SK-MEL-5 (cell line): ENCODE measurements at regions not wholly inside any gene's neighbourhood (a gene's known extent, or its start where the extent isn't known, plus 50 kb on each side); places are given as distances from the start of the nearest gene placed in this dataset.
"Not testable (repeated sequence)": the region's sequence is repeated elsewhere in the genome, so short reads cannot be mapped to it uniquely, and the experiment has no call there.

Experiments
- DNase-seq: peaks from one replicate; pipeline ENCODE4 v3.0.0-alpha.2; 2016; ENCODE audit warnings: low read depth, low spot score
- in situ Hi-C: cut with HindIII; loops from 2 replicates; pipeline ENCODE4 v1.10.0; 2016; ENCODE audit warnings: low sequenced_read_pairs, high pct_unique_total_duplicates, low pct_unique_long_range_greater_than_20kb

DNA sequence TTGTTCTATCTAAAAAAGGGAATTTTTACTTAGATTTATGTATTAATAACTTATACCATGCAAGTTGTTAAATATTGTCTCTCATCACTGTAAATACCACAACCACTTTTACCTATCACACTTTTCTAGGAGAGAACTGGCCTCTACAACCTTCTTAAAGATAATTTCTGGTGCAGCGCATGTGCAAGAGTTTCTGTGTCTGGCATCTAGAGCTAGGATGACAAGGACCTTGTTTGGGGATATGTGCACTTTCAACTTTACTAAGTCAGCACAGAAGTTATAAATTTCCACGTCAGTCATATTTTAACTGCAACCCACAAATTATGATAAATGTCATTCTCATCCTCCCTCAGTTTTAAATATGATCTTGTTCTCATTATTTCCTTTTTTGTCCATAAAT lies 156.9 kb upstream of the ADCY1 start:
- no peak for DNase-seq
- in situ Hi-C loops: no loop called here

DNA sequence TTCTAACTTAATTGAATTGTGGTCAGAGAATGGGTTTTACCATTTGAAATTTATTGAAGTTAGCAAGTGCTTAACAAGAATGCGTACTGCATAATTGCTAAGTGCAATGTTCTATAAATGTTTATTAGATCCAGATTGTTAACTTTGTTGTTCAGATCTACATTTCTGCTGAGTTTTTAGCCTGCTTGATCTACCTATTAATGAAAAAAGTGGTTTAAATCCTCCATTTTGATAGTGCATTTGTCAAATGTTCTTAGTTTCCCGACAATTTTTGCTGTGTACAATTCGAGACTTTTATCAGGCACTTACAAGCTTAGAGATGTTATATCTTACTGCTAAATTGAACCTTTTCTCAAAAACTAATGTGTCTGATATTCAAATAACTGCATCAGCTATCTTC lies 156.4 kb upstream of the ADCY1 start:
- in situ Hi-C loops: no loop called here
- no peak for DNase-seq

DNA sequence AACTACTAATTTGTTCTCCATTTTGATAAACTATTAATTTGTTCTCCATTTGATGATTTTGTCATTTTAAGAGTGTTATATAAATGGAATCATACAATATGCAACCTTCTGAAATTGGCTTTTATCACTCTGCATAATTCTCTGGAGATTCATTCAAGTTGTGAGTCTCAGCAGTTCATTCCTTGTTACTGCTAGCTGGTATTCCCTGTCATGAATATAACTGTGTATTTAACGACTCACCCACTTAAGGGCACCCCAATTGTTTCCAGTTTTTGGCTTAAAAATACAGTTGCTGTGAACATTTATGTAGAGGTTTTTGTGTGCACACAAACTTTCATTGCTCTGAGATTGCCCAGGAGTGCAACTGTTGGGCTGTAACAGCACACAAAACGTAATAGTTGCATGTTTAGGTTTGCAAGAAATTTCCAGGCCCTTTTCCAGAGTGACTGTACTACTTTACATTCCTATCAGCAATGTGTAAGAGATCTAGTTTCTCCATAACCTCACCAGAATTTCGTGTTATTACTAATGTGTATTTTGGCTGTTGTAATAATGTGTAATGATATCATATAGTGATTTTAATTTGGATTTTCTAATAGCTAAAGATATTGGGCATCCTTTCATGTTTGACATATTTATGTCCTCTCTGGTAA lies 153.2 kb upstream of the ADCY1 start:
- in situ Hi-C loops: no loop called here
- DNase-seq: no peak

DNA sequence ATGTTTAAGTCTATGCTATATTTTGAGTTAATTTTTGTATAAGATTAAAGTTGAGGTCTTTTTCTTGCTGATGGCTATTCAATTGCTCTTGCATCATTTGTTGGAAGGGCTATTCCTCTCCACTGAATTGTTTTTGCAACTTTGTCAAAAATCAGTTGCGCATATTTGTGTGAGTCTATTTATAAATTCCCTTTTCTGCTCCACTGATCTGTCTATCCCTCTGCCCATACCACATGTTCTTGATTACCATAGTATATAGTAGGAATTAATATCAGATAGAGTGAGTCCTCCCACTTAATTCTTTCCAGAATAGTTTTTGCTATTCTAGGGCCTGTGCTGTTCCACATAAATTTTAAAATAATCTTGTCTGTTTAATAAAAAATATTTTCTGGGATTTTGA lies 152.4 kb upstream of the ADCY1 start:
- DNase-seq: no peak
- in situ Hi-C loops: no loop called here

DNA sequence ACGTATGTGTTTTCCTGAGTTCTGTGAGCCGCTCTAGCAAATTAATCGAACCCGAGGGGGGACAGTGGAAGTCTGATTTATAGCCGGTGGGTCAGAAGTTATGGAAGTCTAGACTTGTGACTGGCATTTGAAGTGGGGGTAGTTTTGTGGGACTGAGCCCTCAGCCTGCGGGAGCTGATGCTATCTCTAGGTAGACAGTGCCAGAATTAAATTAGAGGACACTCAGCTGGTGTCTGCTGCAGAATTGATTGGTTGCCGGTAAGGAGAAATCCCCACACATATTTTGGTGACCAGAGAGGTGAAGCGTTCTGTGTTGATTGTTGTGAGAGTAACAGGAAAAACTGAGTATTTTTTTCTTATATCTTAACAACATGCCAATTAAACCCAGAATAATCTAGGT lies 143.8 kb upstream of the ADCY1 start:
- no peak for DNase-seq
- in situ Hi-C loops: no loop called here

DNA sequence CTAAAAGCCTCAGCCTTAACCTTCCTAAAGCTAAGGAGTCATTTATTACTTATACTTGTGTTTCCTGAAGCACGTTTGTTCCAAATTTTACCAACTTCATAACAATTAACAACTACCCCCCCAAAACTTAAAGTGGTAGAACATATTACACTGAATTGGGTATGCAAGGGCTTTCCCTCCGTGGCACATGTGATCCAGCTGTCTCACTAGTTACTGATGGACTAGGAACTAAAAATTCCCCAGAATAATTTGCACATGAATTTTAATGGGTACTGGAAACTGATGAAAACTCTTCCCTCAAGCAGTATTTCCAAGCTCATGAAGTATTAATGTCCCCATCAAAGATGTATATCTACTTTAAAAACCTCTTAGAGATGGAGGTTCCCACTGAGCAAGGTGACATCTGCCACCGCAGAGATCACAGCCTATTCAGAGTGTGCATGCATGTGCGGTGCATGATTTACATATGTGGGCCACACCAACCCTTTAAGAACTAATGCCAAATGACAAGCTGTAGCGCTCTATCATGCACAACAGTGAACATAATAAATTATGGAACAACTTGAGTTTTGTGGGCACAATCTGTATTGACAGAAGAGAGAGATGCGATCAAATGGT lies 139.9 kb upstream of the ADCY1 start:
- in situ Hi-C loops: no loop called here
- no peak for DNase-seq

DNA sequence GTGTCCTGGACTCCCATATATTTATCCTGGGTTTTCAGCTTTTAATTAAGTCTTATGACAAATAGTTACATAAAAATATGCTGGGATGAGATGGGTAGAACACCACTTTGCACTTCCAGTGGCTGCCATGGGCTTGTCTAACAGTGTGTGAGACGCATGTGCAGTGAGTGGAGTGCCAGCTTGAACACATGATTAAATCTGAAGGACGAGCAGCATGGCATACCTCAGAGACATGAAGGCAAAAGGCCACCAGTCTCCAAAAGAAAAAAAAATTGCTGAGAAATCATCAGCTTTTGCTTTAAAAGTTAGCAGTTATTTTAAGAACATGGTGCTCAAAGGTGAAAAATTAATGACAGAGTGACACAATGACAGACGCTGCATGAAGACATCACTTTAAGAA lies 139.0 kb upstream of the ADCY1 start:
- no peak for DNase-seq
- in situ Hi-C loops: no loop called here

DNA sequence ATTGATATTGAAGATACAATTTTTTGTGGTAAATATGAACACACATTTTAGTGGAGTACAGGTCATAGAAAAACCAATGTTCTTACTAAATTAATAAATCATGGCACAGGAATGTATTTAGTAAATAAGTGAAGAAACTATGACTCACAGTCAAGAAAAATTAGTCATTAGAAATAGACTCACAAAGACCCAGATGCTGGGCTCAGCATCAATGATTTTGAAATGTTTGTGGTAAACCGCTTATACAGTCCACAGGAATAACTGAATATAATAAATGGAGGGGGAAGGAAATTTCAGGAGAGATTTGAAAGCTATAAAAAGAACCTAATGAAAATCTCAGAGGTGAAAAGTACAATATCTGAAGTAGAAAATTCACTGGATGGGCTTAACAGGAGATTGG lies 138.3 kb upstream of the ADCY1 start:
- in situ Hi-C loops: no loop called here
- DNase-seq: no peak

DNA sequence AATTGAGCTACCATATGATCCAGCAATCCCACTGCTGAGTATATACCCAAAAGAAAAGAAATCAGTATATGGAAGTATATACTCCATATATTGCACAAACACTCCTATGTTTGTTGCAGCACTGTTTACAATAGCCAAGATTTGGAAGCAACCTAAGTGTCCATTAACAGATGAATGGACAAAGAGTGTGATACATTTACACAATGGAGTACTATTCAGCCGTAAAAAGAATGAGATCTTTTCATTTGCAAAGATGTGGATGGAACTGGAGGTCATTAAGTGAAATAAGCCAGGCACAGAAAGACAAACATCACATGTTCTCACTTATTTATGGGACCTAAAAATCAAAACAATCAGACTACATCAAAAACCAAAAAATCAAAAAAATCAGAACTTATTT lies 133.4 kb upstream of the ADCY1 start:
- in situ Hi-C loops: not testable (repeated sequence)

DNA sequence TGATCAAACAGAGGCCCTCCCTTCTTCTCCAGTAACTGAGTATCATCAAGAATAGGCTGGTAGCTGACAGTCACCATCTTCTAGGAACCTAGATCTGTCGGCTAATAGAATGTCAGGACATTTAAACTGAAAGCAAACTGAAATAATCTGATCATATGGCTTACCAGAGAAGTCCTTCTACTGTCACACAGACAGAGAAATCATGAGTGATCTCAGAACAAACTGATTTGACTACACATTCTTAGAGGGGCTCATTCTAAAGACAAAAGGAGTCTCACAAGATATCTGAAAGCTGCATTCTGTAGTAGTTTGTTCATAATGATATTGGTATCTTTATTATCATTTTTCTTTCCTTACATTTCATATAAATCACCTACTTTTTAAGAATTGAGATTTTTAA lies 130.9 kb upstream of the ADCY1 start:
- DNase-seq: no peak
- in situ Hi-C loops: no loop called here

More for the DNA sequence above, 133.4 kb upstream of the ADCY1 start:
- peak; percentile 86 for DNase-seq

DNA sequence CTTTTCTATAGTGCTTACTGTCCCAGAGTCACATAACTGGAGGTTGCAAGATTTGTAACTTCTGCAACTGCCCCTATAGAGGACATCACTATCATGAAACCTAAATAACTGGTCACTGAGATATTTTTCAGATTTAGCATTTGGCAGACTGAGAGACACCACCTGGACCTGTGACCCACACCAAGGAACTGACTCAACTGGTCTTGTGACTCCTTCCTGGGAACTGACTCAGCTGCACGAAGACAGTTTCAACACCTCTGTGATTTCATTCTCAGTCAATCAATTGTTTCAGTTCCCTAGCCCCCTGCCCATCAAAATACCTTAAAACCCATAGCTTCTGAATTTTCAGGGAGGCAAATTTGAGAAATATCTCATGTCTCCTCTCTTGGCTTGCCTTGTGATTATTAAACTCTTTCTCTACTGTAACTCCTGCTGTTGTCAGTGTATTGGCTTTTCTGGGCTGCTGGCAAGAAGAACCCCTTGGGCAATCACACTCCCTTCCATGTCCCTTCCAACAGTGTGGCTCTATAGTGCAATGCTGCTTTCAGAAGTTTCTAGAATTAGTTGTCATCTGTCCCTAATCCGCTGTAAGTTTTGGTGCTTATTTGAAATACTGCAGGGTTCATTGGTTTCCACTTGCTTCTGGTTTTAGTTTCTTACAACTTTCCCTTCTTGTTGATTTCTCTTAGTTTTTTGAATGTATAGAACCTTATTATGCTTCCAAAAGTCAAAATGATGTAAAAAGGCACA lies 127.8 kb upstream of the ADCY1 start:
- peak; percentile 33 for DNase-seq
- in situ Hi-C loops: no loop called here

DNA sequence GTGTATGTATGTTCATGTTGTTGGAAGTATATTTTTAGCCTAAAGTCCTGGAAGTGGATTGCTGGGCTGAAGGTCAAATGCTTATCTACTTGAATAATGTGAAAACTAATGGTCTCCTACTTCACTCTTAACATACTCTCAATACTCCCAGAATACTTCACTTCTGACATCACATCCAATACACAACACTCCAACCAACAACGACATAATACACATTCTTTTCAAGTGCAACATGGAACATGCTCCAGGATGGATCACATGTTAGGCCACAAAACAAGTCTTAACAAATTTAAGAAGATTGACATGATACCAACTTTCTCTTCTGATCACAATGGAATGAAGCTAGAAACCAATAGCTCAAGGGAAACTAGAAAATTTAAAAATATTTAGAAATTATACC lies 126.9 kb upstream of the ADCY1 start:
- in situ Hi-C loops: no loop called here
- DNase-seq: no peak

DNA sequence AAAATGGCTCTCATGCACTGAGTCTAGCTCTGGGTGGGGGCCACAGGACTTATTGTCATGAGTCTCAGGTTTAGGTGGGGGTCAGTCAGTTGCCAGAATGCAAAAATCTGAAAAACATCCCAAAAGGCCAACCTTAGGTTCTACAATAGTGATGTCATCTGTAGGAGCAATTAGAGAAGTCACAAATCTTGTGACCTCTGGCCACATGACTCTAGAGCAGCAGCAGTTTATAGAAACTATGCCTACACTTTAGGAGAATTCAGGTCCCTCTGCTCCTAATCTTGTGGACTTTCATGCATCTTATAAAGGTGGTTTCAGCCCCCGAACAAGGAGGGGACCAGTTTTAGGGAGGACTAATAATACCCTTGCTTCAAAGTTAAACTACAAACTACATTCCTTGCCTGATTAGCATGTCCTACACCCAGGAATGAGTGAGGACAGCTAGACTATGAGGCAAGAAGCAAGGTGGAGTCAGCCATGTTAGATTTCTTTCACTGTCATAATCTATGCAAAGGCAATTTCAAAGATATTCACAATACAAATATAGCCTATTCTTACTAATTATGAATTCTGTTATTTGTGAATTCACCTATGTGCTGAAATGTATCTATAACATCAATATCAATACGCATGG lies 123.5 kb upstream of the ADCY1 start:
- DNase-seq: no peak
- in situ Hi-C loops: no loop called here

DNA sequence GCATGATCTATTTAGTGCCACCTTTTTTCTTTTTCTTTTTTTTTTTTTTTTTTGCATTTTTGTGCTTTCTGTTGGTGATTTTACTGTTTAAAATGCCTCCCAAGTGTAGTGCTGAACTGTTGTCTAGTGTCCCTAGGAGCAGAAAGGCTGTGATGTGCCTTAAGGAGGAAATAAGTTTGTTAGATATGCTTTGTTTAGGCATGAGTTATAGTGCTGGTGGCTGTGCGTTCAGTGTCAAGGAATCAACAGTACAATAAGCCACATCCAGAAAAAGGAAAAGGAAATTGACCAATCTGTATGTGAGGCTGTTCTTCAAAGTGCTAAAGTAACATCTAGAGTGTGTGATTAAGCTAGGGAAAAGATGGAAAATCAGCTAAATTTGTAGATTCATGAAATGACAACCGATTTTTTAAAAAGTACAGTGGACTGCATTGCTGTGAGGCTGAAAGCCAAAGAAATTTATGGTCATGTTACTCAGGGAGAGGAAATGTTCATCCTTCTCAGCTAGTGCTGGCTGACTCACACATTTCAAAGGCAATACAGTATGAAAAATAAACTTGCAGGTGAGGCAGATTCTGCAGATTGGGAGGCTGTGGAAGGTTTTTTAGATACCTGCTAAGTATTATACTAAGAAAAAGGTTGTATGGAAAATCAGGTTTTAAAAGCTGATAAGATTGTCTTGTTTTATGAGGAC lies 122.7 kb upstream of the ADCY1 start:
- DNase-seq: no peak
- in situ Hi-C loops: no loop called here

DNA sequence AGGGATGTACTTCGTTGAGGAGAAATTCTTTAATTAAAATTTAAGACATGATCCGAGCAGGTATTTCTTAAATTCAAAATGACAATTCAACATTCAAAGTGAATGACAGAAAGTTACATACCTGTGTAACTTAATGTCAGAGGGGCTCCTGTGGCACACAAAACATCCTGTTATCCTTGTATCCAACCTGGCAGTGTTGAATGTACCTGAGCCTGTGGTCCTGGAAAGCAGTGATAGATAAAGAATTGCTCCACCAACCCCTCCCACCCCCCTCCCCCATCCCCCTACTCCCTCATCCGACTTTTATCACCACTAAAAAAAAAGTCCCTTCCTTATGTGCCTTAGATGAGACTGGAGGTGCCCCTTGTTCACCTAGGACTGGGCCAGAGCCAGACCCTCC lies 119.4 kb upstream of the ADCY1 start:
- in situ Hi-C loops: no loop called here
- no peak for DNase-seq

DNA sequence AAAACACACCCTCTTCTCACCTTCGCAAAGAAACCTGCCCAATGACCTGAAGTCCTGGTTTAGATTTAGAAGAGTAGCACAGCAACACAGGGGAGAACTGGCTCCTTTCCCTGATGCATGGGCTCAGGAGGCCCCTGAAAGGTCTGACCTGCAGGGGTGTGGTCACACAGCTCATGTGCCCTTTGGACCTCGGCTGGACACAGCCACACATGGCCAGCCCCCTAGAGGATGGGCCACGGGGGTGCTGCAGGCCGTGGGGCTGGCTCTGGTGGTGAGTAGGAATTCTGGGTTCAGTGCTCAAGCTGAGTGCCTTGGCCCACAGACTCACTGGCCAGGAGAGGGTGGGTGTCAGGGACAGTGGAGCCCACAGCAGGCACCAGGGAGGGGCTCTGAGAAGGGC lies 118.5 kb upstream of the ADCY1 start:
- DNase-seq: no peak
- in situ Hi-C loops: no loop called here

DNA sequence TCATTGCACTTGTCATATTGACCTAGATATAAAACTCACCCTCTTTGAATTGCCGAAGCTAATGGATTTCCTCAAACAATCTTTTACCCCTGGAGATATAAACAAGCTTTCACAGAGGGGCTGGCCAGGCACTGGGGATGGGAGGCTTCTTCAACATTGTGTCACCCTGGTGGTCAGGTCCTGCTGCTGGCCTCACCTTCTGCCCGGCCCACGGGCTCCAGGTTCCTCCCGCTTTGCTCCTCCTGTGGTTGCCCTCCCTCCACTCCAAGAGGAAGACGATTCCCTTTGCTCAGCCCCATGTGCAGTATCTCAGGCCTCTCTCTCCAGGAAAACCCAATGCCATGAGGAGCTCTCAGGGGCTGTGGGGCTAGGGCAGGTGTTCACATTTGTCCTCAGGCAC lies 118.1 kb upstream of the ADCY1 start:
- in situ Hi-C loops: no loop called here
- no peak for DNase-seq
